ENCODE measurements at regions not wholly inside any gene's neighbourhood (a gene's known extent, or its start where the extent isn't known, plus 50 kb on each side); places are given as distances from the start of the nearest gene placed in this dataset.
A peak's percentile ranks its signal among the peaks of the same experiment; 100 is the strongest.
"Not testable (repeated sequence)": the region's sequence is repeated elsewhere in the genome, so short reads cannot be mapped to it uniquely, and the experiment has no call there.

DNA sequence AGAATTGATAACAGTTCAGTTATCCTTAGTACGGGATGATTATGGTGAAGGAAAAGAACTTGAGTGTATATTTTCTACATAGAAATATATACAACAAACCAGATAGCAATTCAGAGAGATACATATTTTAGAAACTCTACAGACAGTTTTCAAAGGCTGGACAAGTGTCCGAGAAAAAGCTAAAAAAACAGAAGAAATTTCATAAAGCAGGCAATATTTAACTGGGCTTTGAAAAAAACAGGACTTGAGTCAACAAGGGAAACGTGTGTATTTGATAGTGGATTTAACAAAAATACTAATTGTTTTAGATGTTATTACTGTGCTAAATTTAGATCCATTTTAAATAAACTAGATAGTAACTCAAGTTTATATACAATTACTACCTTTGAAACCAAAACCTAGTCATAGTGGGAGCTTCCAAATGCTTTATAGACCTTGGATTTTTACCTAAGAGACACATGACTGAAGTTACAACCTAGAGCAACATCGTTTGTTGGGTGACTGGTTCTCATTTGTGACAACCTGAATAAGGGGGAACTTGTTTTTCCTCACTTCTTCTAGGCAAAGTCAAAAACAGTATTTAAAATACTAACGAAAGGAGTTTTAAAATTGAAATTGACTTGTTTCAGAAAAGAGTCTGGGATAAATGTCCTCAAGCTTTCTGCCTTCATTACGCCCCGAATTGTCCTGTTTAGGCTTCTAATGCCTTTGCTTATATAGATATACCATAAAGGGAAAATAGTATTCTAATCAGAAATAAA lies 116.7 kb upstream of the PRSS16 start:
- no peaks in the 10 kb centered on the region for H3K27me3 ChIP-seq (ENCODE audit: control insufficient read depth, insufficient read depth, low read length)
- peak in 2 of 5 donors; percentile 31 to 47 for DNase-seq
- TF ChIP-seq, protein P1, sequence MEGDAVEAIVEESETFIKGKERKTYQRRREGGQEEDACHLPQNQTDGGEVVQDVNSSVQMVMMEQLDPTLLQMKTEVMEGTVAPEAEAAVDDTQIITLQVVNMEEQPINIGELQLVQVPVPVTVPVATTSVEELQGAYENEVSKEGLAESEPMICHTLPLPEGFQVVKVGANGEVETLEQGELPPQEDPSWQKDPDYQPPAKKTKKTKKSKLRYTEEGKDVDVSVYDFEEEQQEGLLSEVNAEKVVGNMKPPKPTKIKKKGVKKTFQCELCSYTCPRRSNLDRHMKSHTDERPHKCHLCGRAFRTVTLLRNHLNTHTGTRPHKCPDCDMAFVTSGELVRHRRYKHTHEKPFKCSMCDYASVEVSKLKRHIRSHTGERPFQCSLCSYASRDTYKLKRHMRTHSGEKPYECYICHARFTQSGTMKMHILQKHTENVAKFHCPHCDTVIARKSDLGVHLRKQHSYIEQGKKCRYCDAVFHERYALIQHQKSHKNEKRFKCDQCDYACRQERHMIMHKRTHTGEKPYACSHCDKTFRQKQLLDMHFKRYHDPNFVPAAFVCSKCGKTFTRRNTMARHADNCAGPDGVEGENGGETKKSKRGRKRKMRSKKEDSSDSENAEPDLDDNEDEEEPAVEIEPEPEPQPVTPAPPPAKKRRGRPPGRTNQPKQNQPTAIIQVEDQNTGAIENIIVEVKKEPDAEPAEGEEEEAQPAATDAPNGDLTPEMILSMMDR (IDR thresholded peaks at IDR 0.05; ENCODE audit: borderline replicate concordance, extremely low read depth, insufficient read depth): no peak
- intact Hi-C loops (cut with DNase I): no loop called here
- H3K9me3 ChIP-seq (ENCODE audit: control insufficient read depth in 2 of 3, insufficient read depth in 1 of 3, low read length in 3 of 3): no peaks in the 10 kb centered on the region
- H3K27ac ChIP-seq (ENCODE audit: low read depth in 2 of 2, low read length in 2 of 2): no peak overlapping the region
- H3K4me3 ChIP-seq (ENCODE audit: low read length in 3 of 3): peak overlapping the region; percentile 10 to 88 (median 46)
- no peak for FAIRE-seq
- peaks cover 0 to 3% (median 0%) of the 10 kb centered on the region in 3 donors for H3K4me1 ChIP-seq (ENCODE audit: control insufficient read depth in 2 of 3, insufficient read depth in 2 of 3, low read depth in 1 of 3, low read length in 3 of 3)
- peak overlapping the region in 1 of 3 donors; percentile 84 for H3K9ac ChIP-seq (ENCODE audit: low read length in 3 of 3)
- no peaks in the 10 kb centered on the region for H3K36me3 ChIP-seq (ENCODE audit: control insufficient read depth in 2 of 3, insufficient read depth in 3 of 3, low read length in 3 of 3)

DNA sequence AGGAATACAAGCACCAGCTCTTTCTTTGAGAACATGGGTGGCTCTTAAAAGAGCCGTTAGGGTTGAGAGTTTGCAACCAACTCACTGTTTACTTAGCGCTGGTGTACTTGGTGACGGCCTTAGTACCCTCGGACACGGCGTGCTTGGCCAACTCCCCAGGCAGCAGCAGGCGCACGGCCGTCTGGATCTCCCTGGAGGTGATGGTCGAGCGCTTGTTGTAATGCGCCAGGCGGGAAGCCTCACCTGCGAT lies 115.3 kb upstream of the PRSS16 start:
- DNase-seq; H3K4me1 ChIP-seq (ENCODE audit: control insufficient read depth in 2 of 3, insufficient read depth in 2 of 3, low read depth in 1 of 3, low read length in 3 of 3); intact Hi-C loops (cut with DNase I); H3K27me3 ChIP-seq (ENCODE audit: control insufficient read depth, insufficient read depth, low read length); H3K9me3 ChIP-seq (ENCODE audit: control insufficient read depth in 2 of 3, insufficient read depth in 1 of 3, low read length in 3 of 3); FAIRE-seq; H3K36me3 ChIP-seq (ENCODE audit: control insufficient read depth in 2 of 3, insufficient read depth in 3 of 3, low read length in 3 of 3): not testable (repeated sequence)
- H3K9ac ChIP-seq (ENCODE audit: low read length in 3 of 3): peak overlapping the region in 1 of 3 donors; percentile 84
- H3K4me3 ChIP-seq (ENCODE audit: low read length in 3 of 3): peak overlapping the region; percentile 46 to 88 (median 66)
- peak overlapping the region; percentile 29 to 83 for H3K27ac ChIP-seq (ENCODE audit: low read depth in 2 of 2, low read length in 2 of 2)

DNA sequence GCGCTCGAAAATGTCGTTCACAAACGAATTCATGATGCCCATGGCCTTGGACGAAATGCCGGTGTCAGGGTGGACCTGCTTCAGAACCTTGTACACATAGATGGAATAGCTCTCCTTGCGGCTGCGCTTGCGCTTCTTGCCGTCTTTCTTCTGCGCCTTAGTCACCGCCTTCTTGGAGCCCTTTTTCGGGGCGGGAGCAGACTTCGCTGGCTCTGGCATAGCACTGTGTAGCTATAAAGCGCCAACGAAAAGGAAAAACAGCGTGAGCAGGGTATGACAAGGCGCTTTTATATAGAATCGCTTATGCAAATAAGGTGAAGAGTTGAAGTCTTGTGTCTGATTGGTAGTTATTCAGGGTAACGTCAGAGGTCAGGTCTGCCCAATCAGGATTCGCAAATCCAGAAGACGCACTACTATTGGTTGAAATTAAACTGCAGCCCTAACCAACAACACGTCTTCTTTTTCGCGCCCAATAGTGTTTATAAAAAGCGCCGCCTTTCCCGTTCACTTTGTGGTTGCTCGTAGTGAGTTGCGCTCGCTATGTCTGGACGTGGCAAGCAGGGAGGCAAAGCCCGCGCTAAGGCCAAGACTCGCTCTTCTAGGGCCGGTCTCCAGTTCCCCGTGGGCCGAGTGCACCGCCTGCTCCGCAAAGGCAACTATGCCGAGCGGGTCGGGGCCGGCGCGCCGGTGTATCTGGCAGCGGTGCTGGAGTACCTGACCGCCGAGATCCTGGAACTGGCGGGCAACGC lies 114.8 kb upstream of the PRSS16 start:
- Histone ChIP-seq H3K36me3 (ENCODE audit: control insufficient read depth in 2 of 3, insufficient read depth in 3 of 3, low read length in 3 of 3) (no peaks in the 10 kb centered on the region), H3K27ac (ENCODE audit: low read depth in 2 of 2, low read length in 2 of 2) (peak overlapping the region; percentile 29 to 83), H3K4me3 (ENCODE audit: low read length in 3 of 3) (peak overlapping the region; percentile 46 to 88 (median 66)), H3K9me3 (ENCODE audit: control insufficient read depth in 2 of 3, insufficient read depth in 1 of 3, low read length in 3 of 3) (no peaks in the 10 kb centered on the region), H3K27me3 (ENCODE audit: control insufficient read depth, insufficient read depth, low read length) (no peaks in the 10 kb centered on the region), H3K9ac (ENCODE audit: low read length in 3 of 3) (peak overlapping the region in 1 of 3 donors; percentile 87), H3K4me1 (ENCODE audit: control insufficient read depth in 2 of 3, insufficient read depth in 2 of 3, low read depth in 1 of 3, low read length in 3 of 3) (peaks cover 0 to 3% (median 0%) of the 10 kb centered on the region in 3 donors)
- intact Hi-C loops (cut with DNase I): no loop called here
- FAIRE-seq: peak; percentile 96
- DNase-seq: peak; percentile 94 to 100 (median 99)
- TF ChIP-seq, protein P1 (IDR thresholded peaks at IDR 0.05; ENCODE audit: borderline replicate concordance, extremely low read depth, insufficient read depth): no peak
